GM12878 (cell line): ENCODE measurements at regions not wholly inside any gene's neighbourhood (a gene's known extent, or its start where the extent isn't known, plus 50 kb on each side); places are given as distances from the start of the nearest gene placed in this dataset.
"Not testable (repeated sequence)": the region's sequence is repeated elsewhere in the genome, so short reads cannot be mapped to it uniquely, and the experiment has no call there.

Source experiments
- ATAC-seq: fragments of 200-7000 bp; cut with Tn5 transposase; 3 replicates; pipeline ENCODE4 v1.9.1; 2020; ENCODE audit warnings: mild to moderate bottlenecking, moderate library complexity
- BruUV-seq: library from RNA; stranded (reverse); fragments of 400-500 nt; replicated peaks from 2 replicates; lab custom pipeline; 2021; lab: Mats Ljungman, UMichigan
- CTCF ChIA-PET: fragments of 300-600 bp; sonication (Branson Sonifier 250); formaldehyde crosslinking; extraction: SDS; loops from one replicate; lab custom pipeline; 2021; ENCODE audit warnings: inconsistent platforms; lab: Yijun Ruan, JAX
- POLR2A ChIA-PET: fragments of 350-600 bp; formaldehyde crosslinking; extraction: SDS; loops from one replicate; lab custom pipeline; 2021; ENCODE audit warnings: inconsistent platforms; lab: Charles Lee
- RAD21 ChIA-PET: fragments of 300-600 bp; sonication (Branson Sonifier 250); formaldehyde crosslinking; loops from one replicate; lab custom pipeline; 2023; ENCODE audit warnings: antibody characterized with exemption; ENCODE audit not compliant: unreplicated experiment; lab: Charles Lee
- SMC1A ChIA-PET: fragments of 300-600 bp; sonication (Branson Sonifier 250); formaldehyde crosslinking; loops from one replicate; lab custom pipeline; 2023; ENCODE audit not compliant: unreplicated experiment, uncharacterized antibody; lab: Charles Lee
- DNase-seq: peaks from one replicate; pipeline ENCODE4 v3.0.0-alpha.2; 2011; ENCODE audit warnings: low read depth, low spot score
- FAIRE-seq: peaks from 3 replicates; lab custom pipeline; 2011; peaks lifted over from hg19 to GRCh38; lab: Jason Lieb, UNC
- H2AFZ ChIP-seq: 2 replicates; pipeline ENCODE4 v1.6.0; 2011; ENCODE audit warnings: low read depth, low read length, control low read depth; ENCODE audit not compliant: control insufficient read depth
- H3K27ac ChIP-seq: 2 replicates; pipeline ENCODE4 v1.5.1; 2011; ENCODE audit warnings: control low read depth; ENCODE audit not compliant: control insufficient read depth, insufficient read depth
- H3K27me3 ChIP-seq, 2 experiments: replicated peaks in 1 of 2; 2 replicates each; pipeline versions ENCODE4 v1.6.0 to v1.6.1; 2011; ENCODE audit warnings: low read length in 1 of 2; ENCODE audit not compliant: control insufficient read depth in 2 of 2, insufficient read depth in 2 of 2
- H3K36me3 ChIP-seq, 2 experiments: 2 replicates each; pipeline ENCODE4 v1.5.1; 2011; ENCODE audit warnings: low read length in 1 of 2; ENCODE audit not compliant: control insufficient read depth in 2 of 2, insufficient read depth in 2 of 2
- H3K4me1 ChIP-seq: 2 replicates; pipeline ENCODE4 v1.6.1; 2011; ENCODE audit warnings: mild to moderate bottlenecking, low read length, moderate library complexity, mixed read lengths; ENCODE audit not compliant: control insufficient read depth, insufficient read depth
- H3K4me2 ChIP-seq: 2 replicates; pipeline ENCODE4 v1.6.0; 2011; ENCODE audit warnings: control low read depth; ENCODE audit not compliant: control insufficient read depth, insufficient read depth
- H3K4me3 ChIP-seq: fragments of 200-600 bp; sonication (generic); 2 replicates; pipeline ENCODE4 v1.5.1; 2016
- H3K79me2 ChIP-seq: 2 replicates; pipeline ENCODE4 v1.6.0; 2011; ENCODE audit warnings: low read length; ENCODE audit not compliant: control insufficient read depth, insufficient read depth
- H3K9ac ChIP-seq: 2 replicates; pipeline ENCODE4 v1.8.0; 2011; ENCODE audit warnings: low read length, control low read depth, mixed read lengths; ENCODE audit not compliant: control insufficient read depth, insufficient read depth
- H3K9me3 ChIP-seq: replicated peaks from 3 replicates; pipeline ENCODE4 v1.5.1; 2011; ENCODE audit warnings: mild to moderate bottlenecking, low read length; ENCODE audit not compliant: control insufficient read depth, insufficient read depth
- H4K20me1 ChIP-seq: 2 replicates; pipeline ENCODE4 v1.6.0; 2011; ENCODE audit not compliant: control insufficient read depth, insufficient read depth
- CEBPZ ChIP-seq: fragments of 150-350 bp; IDR thresholded peaks from 2 replicates; pipeline ENCODE4 v1.6.1; 2016; ENCODE audit warnings: low read depth, low read length
- ESRRA ChIP-seq: IDR thresholded peaks from 2 replicates; pipeline ENCODE4 v1.6.1; 2012; ENCODE audit warnings: mild to moderate bottlenecking, low read length, improper control_type of control experiment
- IRF5 ChIP-seq: fragments of 450-650 bp; IDR thresholded peaks from 2 replicates; pipeline ENCODE4 v1.6.1; 2017; ENCODE audit warnings: borderline replicate concordance
- MLLT1 ChIP-seq: fragments of 450-650 bp; IDR thresholded peaks from 2 replicates; pipeline ENCODE4 v1.6.1; 2016; ENCODE audit warnings: mild to moderate bottlenecking
- MTA3 ChIP-seq: IDR thresholded peaks from 2 replicates; pipeline ENCODE4 v1.6.1; 2012; ENCODE audit warnings: low read length, inconsistent platforms, borderline replicate concordance
- NFYA ChIP-seq: IDR thresholded peaks from 2 replicates; pipeline ENCODE4 v1.6.1; 2011; ENCODE audit warnings: low read depth, mild to moderate bottlenecking, low read length, improper control_type of control experiment, borderline replicate concordance
- NR2C2 ChIP-seq: IDR thresholded peaks from 2 replicates; pipeline ENCODE4 v1.6.1; 2011; ENCODE audit warnings: borderline replicate concordance, low read depth; ENCODE audit not compliant: control insufficient read depth, insufficient read length
- POLR2AphosphoS5 ChIP-seq: IDR thresholded peaks from 2 replicates; pipeline ENCODE4 v1.6.1; 2011; ENCODE audit warnings: mild to moderate bottlenecking, low read length, inconsistent platforms
- SIX5 ChIP-seq: IDR thresholded peaks from 2 replicates; pipeline ENCODE4 v1.6.1; 2011; ENCODE audit warnings: mild to moderate bottlenecking, low read depth, low read length, moderate library complexity; ENCODE audit not compliant: severe bottlenecking
- SREBF2 ChIP-seq: IDR thresholded peaks from 2 replicates; pipeline ENCODE4 v1.6.1; 2012; ENCODE audit warnings: mild to moderate bottlenecking, low read length
- SRF ChIP-seq, 2 experiments: IDR thresholded peaks; 2 replicates each; pipeline ENCODE4 v1.6.1; 2011; ENCODE audit warnings: low read depth in 2 of 2, low read length in 2 of 2, mild to moderate bottlenecking in 1 of 2, moderate library complexity in 1 of 2
- YBX1 ChIP-seq: fragments of 450-650 bp; IDR thresholded peaks from 2 replicates; pipeline ENCODE4 v1.6.1; 2016; ENCODE audit warnings: antibody characterized with exemption
- whole genome bisulfite sequencing: methylation state at CpG from one replicate; pipeline ENCODE4 v1.1.6; 2016; ENCODE audit warnings: low lambda C conversion rate; ENCODE audit not compliant: insufficient replicate concordance, insufficient coverage; ENCODE audit errors: missing lambda C conversion rate; 5-methylcytosine and 5-hydroxymethylcytosine counted together
- in situ Hi-C: fragments of 300-500 bp; cut with MboI; formaldehyde crosslinking; loops from 9 replicates; pipeline ENCODE4 v1.14.3; 2018; ENCODE audit warnings: mixed read lengths
- intact Hi-C: fragments of 100-400 bp; cut with micrococcal nuclease; formaldehyde crosslinking; loops from one replicate; pipeline ENCODE4 v1.14.2; 2022; ENCODE audit not compliant: unreplicated experiment

GRCh38 chr2:138085441-138085840, 121.2 kb downstream of the HNMT start:
- H3K36me3 ChIP-seq, H3K27me3 ChIP-seq, H3K9ac ChIP-seq, RAD21 ChIA-PET, H3K9me3 ChIP-seq, H3K4me3 ChIP-seq, H4K20me1 ChIP-seq, H3K4me2 ChIP-seq, POLR2A ChIA-PET, H3K27ac ChIP-seq, H3K79me2 ChIP-seq, ATAC-seq, SMC1A ChIA-PET, BruUV-seq, H2AFZ ChIP-seq, intact Hi-C loops, DNase-seq, FAIRE-seq, H3K4me1 ChIP-seq: not testable (repeated sequence)
- in situ Hi-C loops, result loop anchor here (10.0 kb wide), 1 partner anchor 171 kb away; no protein-coding TSS in a partner anchor
- CTCF ChIA-PET, result interaction anchor here (0.8 kb wide), 1 partner anchor 742 kb away, joined by 3 read pairs; no protein-coding TSS in a partner anchor
- WGBS, result 0% methylated on average over 1 of the region's 1 CpG

GRCh38 chr2:138086576-138086975, 122.3 kb downstream of the HNMT start:
- DNase-seq, result no peak
- no peaks in the 10 kb centered on the region for H3K79me2 ChIP-seq
- ChIA-PET POLR2A (no interaction called here), RAD21 (no interaction called here), CTCF (no interaction called here), SMC1A (no interaction called here)
- H3K27ac ChIP-seq, result no peak overlapping the region
- no peak overlapping the region for H3K4me3 ChIP-seq
- no peaks in the 10 kb centered on the region for H4K20me1 ChIP-seq
- H3K4me2 ChIP-seq, result no peak overlapping the region
- intact Hi-C loops, result no loop called here
- H3K36me3 ChIP-seq, result no peaks in the 10 kb centered on the region
- no peaks in the 10 kb centered on the region for H3K27me3 ChIP-seq
- no TSS peak for BruUV-seq
- H3K9me3 ChIP-seq, result no peaks in the 10 kb centered on the region
- no peak overlapping the region for H3K9ac ChIP-seq
- H2AFZ ChIP-seq, result no peak overlapping the region
- FAIRE-seq, result no peak
- no peak for ATAC-seq
- in situ Hi-C loops, result loop anchor here (10.0 kb wide), 1 partner anchor 172 kb away; no protein-coding TSS in a partner anchor
- no peaks in the 10 kb centered on the region for H3K4me1 ChIP-seq
- TF ChIP-seq NFYA, result no peak
- TF ChIP-seq SRF (IDR thresholded peaks at IDR 0.05; ENCODE audit: low read depth in 2 of 2, low read length in 2 of 2), result no peak
- no peak for TF ChIP-seq MTA3
- no peak for TF ChIP-seq MLLT1
- no peak for TF ChIP-seq NR2C2
- no peak for TF ChIP-seq ESRRA
- TF ChIP-seq IRF5, result no peak
- no peak for TF ChIP-seq YBX1
- TF ChIP-seq CEBPZ, result no peak
- TF ChIP-seq POLR2AphosphoS5, result no peak
- TF ChIP-seq SREBF2, result no peak
- TF ChIP-seq SIX5, result no peak
